Sigmoid colon (tissue), 6 donors: ENCODE measurements at regions not wholly inside any gene's neighbourhood (a gene's known extent, or its start where the extent isn't known, plus 50 kb on each side); places are given as distances from the start of the nearest gene placed in this dataset.

Experiments used
- DNase-seq: peaks from one replicate; pipeline ENCODE4 v3.0.0-alpha.2; 2019
- H3K27ac ChIP-seq, 4 donors: fragments of 200-600 bp; sonication (generic); one replicate each; pipeline ENCODE4 v1.5.1; 2016 to 2019; ENCODE audit warnings: mild to moderate bottlenecking in 1 of 4
- H3K27me3 ChIP-seq, 3 donors: fragments of 200-600 bp; sonication (generic); one replicate each; pipeline ENCODE4 v1.5.1; 2019; ENCODE audit warnings: mild to moderate bottlenecking in 1 of 3
- H3K36me3 ChIP-seq, 4 donors: fragments of 200-600 bp; sonication (generic); one replicate each; pipeline ENCODE4 v1.5.1; 2016 to 2019
- H3K4me1 ChIP-seq, 4 donors: fragments of 200-600 bp; sonication (generic); one replicate each; pipeline ENCODE4 v1.5.1; 2017 to 2019
- H3K4me3 ChIP-seq, 4 donors: fragments of 200-600 bp; sonication (generic); one replicate each; pipeline ENCODE4 v1.5.1; 2017 to 2019; ENCODE audit warnings: mild to moderate bottlenecking in 2 of 4, moderate library complexity in 1 of 4
- H3K9me3 ChIP-seq, 4 donors: fragments of 200-600 bp in 3 of 4; sonication (generic) in 3 of 4; one replicate each; pipeline versions ENCODE4 v1.5.1 to v1.6.1; 2013 to 2019
- EP300 ChIP-seq, 4 donors: sonication (generic); formaldehyde crosslinking; IDR thresholded peaks; one replicate each; pipeline ENCODE4 v1.6.1; 2017; ENCODE audit warnings: antibody characterized with exemption in 4 of 4
- POLR2A ChIP-seq, 2 donors: fragments of 450-650 bp; IDR thresholded peaks; one replicate each; pipeline ENCODE4 v1.6.1; 2016; ENCODE audit warnings: antibody characterized with exemption in 2 of 2, mild to moderate bottlenecking in 2 of 2, moderate library complexity in 2 of 2
- POLR2AphosphoS5 ChIP-seq, 4 donors: sonication (generic); formaldehyde crosslinking; IDR thresholded peaks; one replicate each; pipeline ENCODE4 v1.6.1; 2017; ENCODE audit warnings: antibody characterized with exemption in 4 of 4
- WGBS, 2 donors: extraction: QIAGEN DNeasy Blood & Tissue Kit; methylation state at CpG; one replicate each; pipeline ENCODE4 v1.1.7; 2013; 5-methylcytosine and 5-hydroxymethylcytosine counted together
- intact Hi-C: fragments of 100-400 bp; cut with DNase I; formaldehyde crosslinking; loops from one replicate; pipeline ENCODE4 v1.15.1; 2023
- TF ChIP-seq, protein P1 (sequence below), 4 experiments: fragments of 450-650 bp in 3 of 4; fragments of 200-600 bp in 1 of 4; IDR thresholded peaks; one replicate each; pipeline ENCODE4 v1.5.1; 2016 to 2019; ENCODE audit warnings: antibody characterized with exemption in 4 of 4, mild to moderate bottlenecking in 3 of 4, moderate library complexity in 2 of 4
- donor health status: healthy with polysubstance abuse.
- donor health status: healthy.

DNA sequence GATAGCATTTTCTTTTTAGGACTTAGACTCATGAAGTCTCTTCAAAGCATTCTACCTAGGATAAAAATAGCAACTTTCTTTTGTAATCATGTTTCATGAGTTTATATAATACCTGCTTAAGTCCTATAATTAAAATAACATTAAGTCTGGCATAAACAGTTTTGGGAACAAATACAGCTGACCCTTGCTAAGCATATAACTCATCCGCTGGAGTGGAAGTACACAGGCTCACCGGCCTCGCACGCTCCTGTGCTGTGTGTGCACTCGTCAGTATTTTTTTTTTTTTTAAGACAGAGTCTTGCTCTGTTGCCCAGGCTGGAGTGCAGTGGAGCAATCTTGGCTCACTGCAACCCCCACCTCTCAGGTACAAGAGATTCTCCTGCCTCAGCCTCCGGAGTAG, 221.8 kb downstream of the ADAMTS15 start:
- TF ChIP-seq EP300 (IDR thresholded peaks at IDR 0.05) (peak in 2 of 4 donors; percentile 8 to 42), POLR2AphosphoS5 (IDR thresholded peaks at IDR 0.05) (peak in 3 of 4 donors; percentile 45 to 50 (median 45)), POLR2A (IDR thresholded peaks at IDR 0.05) (no peak)
- TF ChIP-seq, protein P1, sequence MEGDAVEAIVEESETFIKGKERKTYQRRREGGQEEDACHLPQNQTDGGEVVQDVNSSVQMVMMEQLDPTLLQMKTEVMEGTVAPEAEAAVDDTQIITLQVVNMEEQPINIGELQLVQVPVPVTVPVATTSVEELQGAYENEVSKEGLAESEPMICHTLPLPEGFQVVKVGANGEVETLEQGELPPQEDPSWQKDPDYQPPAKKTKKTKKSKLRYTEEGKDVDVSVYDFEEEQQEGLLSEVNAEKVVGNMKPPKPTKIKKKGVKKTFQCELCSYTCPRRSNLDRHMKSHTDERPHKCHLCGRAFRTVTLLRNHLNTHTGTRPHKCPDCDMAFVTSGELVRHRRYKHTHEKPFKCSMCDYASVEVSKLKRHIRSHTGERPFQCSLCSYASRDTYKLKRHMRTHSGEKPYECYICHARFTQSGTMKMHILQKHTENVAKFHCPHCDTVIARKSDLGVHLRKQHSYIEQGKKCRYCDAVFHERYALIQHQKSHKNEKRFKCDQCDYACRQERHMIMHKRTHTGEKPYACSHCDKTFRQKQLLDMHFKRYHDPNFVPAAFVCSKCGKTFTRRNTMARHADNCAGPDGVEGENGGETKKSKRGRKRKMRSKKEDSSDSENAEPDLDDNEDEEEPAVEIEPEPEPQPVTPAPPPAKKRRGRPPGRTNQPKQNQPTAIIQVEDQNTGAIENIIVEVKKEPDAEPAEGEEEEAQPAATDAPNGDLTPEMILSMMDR (IDR thresholded peaks at IDR 0.05): no peak
- Histone ChIP-seq H3K4me1 (peaks cover 0 to 52% (median 47%) of the 10 kb centered on the region in 4 donors), H3K9me3 (no peaks in the 10 kb centered on the region), H3K27me3 (no peaks in the 10 kb centered on the region), H3K27ac (peak overlapping the region; percentile 45 to 87 (median 82)), H3K36me3 (no peaks in the 10 kb centered on the region), H3K4me3 (no peak overlapping the region)
- intact Hi-C loops: loop anchor here (2.0 to 10.0 kb wide), 4 partner anchors 17 to 225 kb away; no protein-coding TSS in a partner anchor
- 92 to 93% methylated on average over 6 of the region's 6 CpGs for WGBS, 2 donors
- no peak for DNase-seq

DNA sequence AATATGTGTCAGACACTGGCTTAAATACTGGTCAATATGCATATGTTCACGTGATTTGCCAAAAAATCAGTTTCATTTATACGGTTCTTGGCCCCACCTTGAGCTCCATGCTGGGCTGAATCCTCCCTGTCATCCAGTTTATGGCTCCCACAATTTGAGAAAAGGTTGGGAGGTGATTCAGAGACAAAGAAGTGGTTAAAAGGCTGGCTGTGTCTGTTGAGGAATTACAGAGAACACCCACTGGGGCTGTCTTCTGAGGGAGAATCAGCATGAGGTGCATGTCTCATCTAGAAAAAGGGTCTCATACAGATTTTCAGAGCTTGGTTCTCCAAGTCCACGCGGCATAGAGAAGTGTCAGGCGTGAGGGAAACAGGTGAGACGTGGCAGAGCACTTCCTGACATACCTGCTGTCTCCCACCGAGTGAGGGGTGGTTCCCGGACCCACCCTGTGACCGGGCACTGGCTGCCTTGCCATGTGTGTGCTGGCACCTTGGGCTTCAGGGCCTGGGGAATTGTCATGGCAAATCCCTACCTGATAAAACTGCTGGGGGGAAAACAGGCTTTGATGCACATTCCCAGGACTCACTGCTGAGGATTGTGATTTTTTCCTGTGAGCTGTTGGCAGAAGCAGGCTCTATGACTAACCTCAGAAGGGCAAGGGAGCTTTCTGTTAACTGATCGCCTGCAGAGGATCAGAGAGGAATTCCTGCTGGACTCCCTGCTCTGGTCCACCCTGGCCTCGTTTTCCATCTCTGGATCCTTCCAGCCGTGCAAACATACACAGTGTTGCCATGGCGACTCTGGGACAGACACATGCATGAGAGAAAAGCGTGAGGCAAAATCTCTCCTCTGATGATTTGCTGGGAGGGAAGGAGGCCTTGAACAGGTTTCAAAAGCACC, 223.6 kb downstream of the ADAMTS15 start:
- H3K36me3 ChIP-seq: no peaks in the 10 kb centered on the region
- no peak overlapping the region for H3K4me3 ChIP-seq
- H3K9me3 ChIP-seq: no peaks in the 10 kb centered on the region
- peak in 2 of 4 donors; percentile 61 to 62 for TF ChIP-seq EP300 (IDR thresholded peaks at IDR 0.05)
- TF ChIP-seq POLR2AphosphoS5 (IDR thresholded peaks at IDR 0.05): peak in 3 of 4 donors; percentile 48 to 82 (median 50)
- TF ChIP-seq, protein P1 (IDR thresholded peaks at IDR 0.05): no peak
- peak overlapping the region; percentile 72 to 87 (median 82) for H3K27ac ChIP-seq
- peak; percentile 92 for DNase-seq
- peaks cover 0 to 71% (median 65%) of the 10 kb centered on the region in 4 donors for H3K4me1 ChIP-seq
- no peaks in the 10 kb centered on the region for H3K27me3 ChIP-seq
- intact Hi-C loops: loop anchor here (2.0 to 10.0 kb wide), 4 partner anchors 19 to 223 kb away; no protein-coding TSS in a partner anchor
- 73 to 78% methylated on average over 14 of the region's 14 CpGs for WGBS, 2 donors

DNA sequence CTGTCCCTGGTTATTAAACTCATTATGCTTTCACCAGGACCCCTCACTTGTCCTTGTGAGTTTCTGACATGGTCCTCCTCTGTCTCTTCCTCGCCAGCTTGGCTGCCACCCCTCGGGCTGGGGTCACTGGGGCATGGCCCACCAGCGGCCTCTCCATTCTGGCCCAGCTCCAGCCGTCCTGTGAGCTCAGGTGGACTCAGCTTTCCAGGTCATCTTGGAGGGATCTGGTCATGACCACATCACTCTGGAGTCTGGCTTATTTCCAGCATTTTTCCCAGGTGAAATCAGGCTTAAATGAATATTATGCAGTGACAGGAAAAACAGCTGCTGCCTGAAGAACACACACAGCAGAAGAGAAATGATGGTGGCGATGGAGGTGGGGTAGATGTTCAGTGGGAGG, 224.5 kb downstream of the ADAMTS15 start:
- TF ChIP-seq POLR2A (IDR thresholded peaks at IDR 0.05) (no peak), POLR2AphosphoS5 (IDR thresholded peaks at IDR 0.05) (no peak), EP300 (IDR thresholded peaks at IDR 0.05) (no peak)
- TF ChIP-seq, protein P1 (IDR thresholded peaks at IDR 0.05): no peak
- no peaks in the 10 kb centered on the region for H3K36me3 ChIP-seq
- H3K9me3 ChIP-seq: no peaks in the 10 kb centered on the region
- intact Hi-C loops: loop anchor here (5.0 to 10.0 kb wide), 3 partner anchors 36 to 222 kb away; no protein-coding TSS in a partner anchor
- peaks cover 0 to 79% (median 74%) of the 10 kb centered on the region in 4 donors for H3K4me1 ChIP-seq
- H3K27ac ChIP-seq: peak overlapping the region; percentile 72 to 87 (median 82)
- WGBS, 2 donors: 87% methylated on average over 5 of the region's 5 CpGs
- no peak overlapping the region for H3K4me3 ChIP-seq
- H3K27me3 ChIP-seq: no peaks in the 10 kb centered on the region
- no peak for DNase-seq

GRCh38 chr11:130673698-130674097, 225.3 kb downstream of the ADAMTS15 start:
- H3K4me1 ChIP-seq: peaks cover 0 to 82% (median 75%) of the 10 kb centered on the region in 4 donors
- H3K36me3 ChIP-seq: no peaks in the 10 kb centered on the region
- H3K27me3 ChIP-seq: no peaks in the 10 kb centered on the region
- H3K4me3 ChIP-seq: no peak overlapping the region
- WGBS, 2 donors: 75 to 79% methylated on average over 2 of the region's 2 CpGs
- H3K27ac ChIP-seq: peak overlapping the region; percentile 72 to 87 (median 82)
- no peak for TF ChIP-seq POLR2AphosphoS5 (IDR thresholded peaks at IDR 0.05)
- TF ChIP-seq POLR2A (IDR thresholded peaks at IDR 0.05): no peak
- TF ChIP-seq, protein P1 (IDR thresholded peaks at IDR 0.05): no peak
- no peak for TF ChIP-seq EP300 (IDR thresholded peaks at IDR 0.05)
- H3K9me3 ChIP-seq: peaks cover 0 to under 1% (median 0%) of the 10 kb centered on the region in 4 donors
- intact Hi-C loops: loop anchor here (5.0 to 10.0 kb wide), 3 partner anchors 36 to 221 kb away; no protein-coding TSS in a partner anchor
- DNase-seq: no peak
